ENCODE measurements at regions not wholly inside any gene's neighbourhood (a gene's known extent, or its start where the extent isn't known, plus 50 kb on each side); places are given as distances from the start of the nearest gene placed in this dataset.

DNA sequence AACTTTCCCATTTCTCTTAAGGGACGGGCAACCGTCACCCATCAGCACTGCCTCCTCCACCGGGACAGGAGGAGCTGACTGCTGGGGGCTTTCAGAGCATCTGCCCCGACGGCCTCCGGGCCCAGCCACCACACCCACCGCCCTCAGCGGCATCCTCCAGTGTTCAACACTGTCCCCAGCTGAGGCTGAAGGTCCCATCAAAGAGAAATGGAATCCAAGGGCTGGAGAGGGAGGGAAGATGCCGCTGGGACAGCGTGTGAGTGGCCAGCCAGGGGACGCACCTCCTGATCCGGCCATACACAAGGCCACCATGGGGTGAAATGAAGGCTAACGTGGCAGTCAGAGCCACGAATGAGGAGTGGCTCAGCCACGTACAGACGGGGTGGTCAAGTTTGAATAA is 153.6 kb upstream of the PPP2R2D start:
- H3K4me3 Mint-ChIP-seq (ENCODE audit: unreplicated experiment), result no peak overlapping the region
- H3K27ac Mint-ChIP-seq (ENCODE audit: unreplicated experiment), result no peak overlapping the region
- DNase-seq (ENCODE audit: extremely low spot score, unreplicated experiment), result no peak
- no peaks in the 10 kb centered on the region for H3K27me3 Mint-ChIP-seq (ENCODE audit: unreplicated experiment)
- peaks cover 5% of the 10 kb centered on the region for H3K9me3 Mint-ChIP-seq (ENCODE audit: unreplicated experiment)
- TF ChIP-seq, protein P1, sequence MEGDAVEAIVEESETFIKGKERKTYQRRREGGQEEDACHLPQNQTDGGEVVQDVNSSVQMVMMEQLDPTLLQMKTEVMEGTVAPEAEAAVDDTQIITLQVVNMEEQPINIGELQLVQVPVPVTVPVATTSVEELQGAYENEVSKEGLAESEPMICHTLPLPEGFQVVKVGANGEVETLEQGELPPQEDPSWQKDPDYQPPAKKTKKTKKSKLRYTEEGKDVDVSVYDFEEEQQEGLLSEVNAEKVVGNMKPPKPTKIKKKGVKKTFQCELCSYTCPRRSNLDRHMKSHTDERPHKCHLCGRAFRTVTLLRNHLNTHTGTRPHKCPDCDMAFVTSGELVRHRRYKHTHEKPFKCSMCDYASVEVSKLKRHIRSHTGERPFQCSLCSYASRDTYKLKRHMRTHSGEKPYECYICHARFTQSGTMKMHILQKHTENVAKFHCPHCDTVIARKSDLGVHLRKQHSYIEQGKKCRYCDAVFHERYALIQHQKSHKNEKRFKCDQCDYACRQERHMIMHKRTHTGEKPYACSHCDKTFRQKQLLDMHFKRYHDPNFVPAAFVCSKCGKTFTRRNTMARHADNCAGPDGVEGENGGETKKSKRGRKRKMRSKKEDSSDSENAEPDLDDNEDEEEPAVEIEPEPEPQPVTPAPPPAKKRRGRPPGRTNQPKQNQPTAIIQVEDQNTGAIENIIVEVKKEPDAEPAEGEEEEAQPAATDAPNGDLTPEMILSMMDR (IDR thresholded peaks at IDR 0.05), result no peak
- H3K36me3 Mint-ChIP-seq (ENCODE audit: unreplicated experiment), result no peaks in the 10 kb centered on the region
- H3K4me1 Mint-ChIP-seq (ENCODE audit: unreplicated experiment), result peaks cover 2% of the 10 kb centered on the region

DNA sequence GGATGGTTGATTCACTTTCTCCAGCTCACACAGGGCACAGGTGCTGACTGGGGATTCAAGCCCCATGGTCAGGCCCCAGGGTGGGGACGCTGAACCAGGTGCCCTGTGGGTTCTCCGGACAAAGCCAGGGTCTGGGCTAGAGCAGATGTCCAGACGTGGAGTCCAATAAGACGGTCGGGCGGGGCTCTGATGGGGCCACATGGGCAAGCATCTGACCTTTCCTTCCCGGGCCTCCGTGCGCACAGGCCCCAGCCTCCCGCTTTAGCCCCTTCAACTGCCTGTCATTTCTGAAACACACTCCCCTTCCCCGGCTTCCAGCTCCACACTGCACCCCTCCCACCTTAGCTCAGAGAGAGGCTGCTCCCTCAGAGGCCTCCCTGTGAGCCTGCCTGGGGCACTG is 153.0 kb upstream of the PPP2R2D start:
- peaks cover 2% of the 10 kb centered on the region for H3K4me1 Mint-ChIP-seq (ENCODE audit: unreplicated experiment)
- peaks cover 5% of the 10 kb centered on the region for H3K9me3 Mint-ChIP-seq (ENCODE audit: unreplicated experiment)
- H3K36me3 Mint-ChIP-seq (ENCODE audit: unreplicated experiment), result no peaks in the 10 kb centered on the region
- TF ChIP-seq, protein P1 (IDR thresholded peaks at IDR 0.05), result no peak
- H3K27ac Mint-ChIP-seq (ENCODE audit: unreplicated experiment), result no peak overlapping the region
- H3K4me3 Mint-ChIP-seq (ENCODE audit: unreplicated experiment), result no peak overlapping the region
- no peaks in the 10 kb centered on the region for H3K27me3 Mint-ChIP-seq (ENCODE audit: unreplicated experiment)
- no peak for DNase-seq (ENCODE audit: extremely low spot score, unreplicated experiment)

DNA sequence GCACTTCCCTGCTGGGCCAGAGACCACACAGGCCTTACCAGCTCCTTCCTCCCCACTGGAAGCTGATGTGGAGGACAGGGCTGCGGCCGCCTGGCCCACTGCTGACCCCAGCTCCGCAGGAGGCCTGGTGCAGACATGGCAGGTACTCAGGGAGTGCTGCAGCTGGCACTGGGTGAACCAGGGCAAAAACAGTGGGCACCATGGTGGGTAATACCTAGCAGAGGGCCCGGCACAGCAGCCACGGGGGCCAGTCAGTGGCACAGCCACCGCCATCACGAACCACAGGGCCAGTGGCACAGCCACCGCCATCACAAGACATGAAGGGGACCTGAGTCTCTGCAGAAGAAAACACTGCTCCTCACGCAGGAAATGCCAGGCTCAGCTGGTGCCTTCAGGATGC is 152.6 kb upstream of the PPP2R2D start:
- H3K27ac Mint-ChIP-seq (ENCODE audit: unreplicated experiment), result no peak overlapping the region
- H3K4me1 Mint-ChIP-seq (ENCODE audit: unreplicated experiment), result peaks cover 2% of the 10 kb centered on the region

DNA sequence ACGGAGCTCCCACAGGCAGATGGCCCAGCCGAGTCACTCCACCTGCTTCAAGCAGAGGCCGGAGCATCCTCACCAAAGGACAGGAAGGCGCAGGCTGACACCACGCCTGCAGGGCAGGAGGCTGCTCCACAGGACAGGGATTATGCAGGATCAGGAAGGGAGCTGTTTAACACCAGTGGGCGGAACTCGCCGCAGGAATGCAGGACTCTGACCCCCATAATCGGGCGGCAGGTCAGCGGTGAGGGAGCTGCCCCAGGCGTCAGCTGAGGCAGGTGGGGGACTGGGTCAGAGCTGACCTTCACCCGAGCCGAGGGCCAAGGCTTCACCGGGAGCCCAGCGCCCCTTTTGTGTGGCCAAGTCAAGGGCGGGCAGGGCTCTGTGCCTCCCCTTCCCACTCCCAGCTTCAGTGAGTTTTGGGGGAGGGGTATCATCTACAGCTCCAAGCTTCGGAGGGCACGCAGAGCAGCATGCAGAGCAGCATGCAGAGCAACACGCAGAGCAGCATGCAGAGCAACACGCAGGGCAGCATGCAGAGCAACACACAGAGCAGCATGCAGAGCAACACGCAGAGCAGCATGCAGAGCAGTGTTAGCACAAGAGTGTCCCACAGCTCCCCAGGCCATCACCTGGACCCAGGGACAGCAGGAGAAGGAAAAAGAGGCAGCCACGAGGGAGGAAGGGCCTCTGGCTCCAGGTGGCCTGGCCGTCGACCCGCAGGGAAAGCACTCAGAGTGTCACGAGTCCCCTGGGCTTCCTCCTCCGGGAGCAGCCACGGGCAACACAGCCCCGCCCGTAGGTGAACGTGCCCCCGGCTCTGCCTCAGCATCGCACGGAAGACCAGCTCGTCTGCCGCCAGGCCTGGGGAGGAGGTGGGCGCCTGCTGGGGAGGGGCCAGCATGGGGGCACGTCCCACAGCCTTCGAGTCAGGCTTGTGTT is 151.7 kb upstream of the PPP2R2D start:
- no peaks in the 10 kb centered on the region for H3K27me3 Mint-ChIP-seq (ENCODE audit: unreplicated experiment)
- H3K4me1 Mint-ChIP-seq (ENCODE audit: unreplicated experiment), result peaks cover under 1% of the 10 kb centered on the region
- no peak overlapping the region for H3K4me3 Mint-ChIP-seq (ENCODE audit: unreplicated experiment)
- H3K36me3 Mint-ChIP-seq (ENCODE audit: unreplicated experiment), result no peaks in the 10 kb centered on the region
- H3K9me3 Mint-ChIP-seq (ENCODE audit: unreplicated experiment), result peaks cover 3% of the 10 kb centered on the region
- H3K27ac Mint-ChIP-seq (ENCODE audit: unreplicated experiment), result no peak overlapping the region
- TF ChIP-seq, protein P1 (IDR thresholded peaks at IDR 0.05), result no peak
- no peak for DNase-seq (ENCODE audit: extremely low spot score, unreplicated experiment)

More for the DNA sequence above, 152.6 kb upstream of the PPP2R2D start:
- Mint-ChIP-seq H3K27me3 (ENCODE audit: unreplicated experiment) (no peaks in the 10 kb centered on the region), H3K4me3 (ENCODE audit: unreplicated experiment) (no peak overlapping the region), H3K9me3 (ENCODE audit: unreplicated experiment) (peaks cover 5% of the 10 kb centered on the region), H3K36me3 (ENCODE audit: unreplicated experiment) (no peaks in the 10 kb centered on the region)
- DNase-seq (ENCODE audit: extremely low spot score, unreplicated experiment), result no peak
- TF ChIP-seq, protein P1 (IDR thresholded peaks at IDR 0.05), result no peak

DNA sequence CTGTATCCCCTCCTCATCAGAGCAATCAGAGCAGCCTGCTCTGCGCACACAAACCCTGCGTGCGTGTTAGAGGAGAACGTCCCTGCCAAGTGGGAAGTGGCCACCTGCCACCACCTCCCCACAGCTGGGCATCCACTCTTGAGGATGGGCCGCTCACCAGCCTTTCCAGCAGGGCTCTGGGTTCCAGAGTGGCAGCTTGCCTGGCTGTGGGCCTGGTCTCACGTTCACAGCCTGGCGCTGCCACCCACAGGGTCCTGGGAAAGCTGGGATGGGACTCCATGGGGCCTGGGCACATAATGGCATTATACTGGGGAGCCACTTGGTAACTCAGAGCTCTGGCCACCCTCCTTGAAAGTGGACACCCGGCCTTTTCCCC is 151.1 kb upstream of the PPP2R2D start:
- H3K9me3 Mint-ChIP-seq (ENCODE audit: unreplicated experiment), result no peaks in the 10 kb centered on the region
- no peak overlapping the region for H3K4me3 Mint-ChIP-seq (ENCODE audit: unreplicated experiment)
- DNase-seq (ENCODE audit: extremely low spot score, unreplicated experiment), result no peak
- no peaks in the 10 kb centered on the region for H3K27me3 Mint-ChIP-seq (ENCODE audit: unreplicated experiment)
- TF ChIP-seq, protein P1 (IDR thresholded peaks at IDR 0.05), result no peak
- H3K4me1 Mint-ChIP-seq (ENCODE audit: unreplicated experiment), result no peaks in the 10 kb centered on the region
- no peaks in the 10 kb centered on the region for H3K36me3 Mint-ChIP-seq (ENCODE audit: unreplicated experiment)
- H3K27ac Mint-ChIP-seq (ENCODE audit: unreplicated experiment), result no peak overlapping the region

Measured in osteocyte (in vitro differentiated cells).